NB4 (cell line): ENCODE measurements at regions not wholly inside any gene's neighbourhood (a gene's known extent, or its start where the extent isn't known, plus 50 kb on each side); places are given as distances from the start of the nearest gene placed in this dataset.

Experiments used
- DNase-seq: peaks from one replicate; pipeline ENCODE4 v3.0.0; 2010; ENCODE audit warnings: low read depth
- H3K4me3 ChIP-seq: one replicate; pipeline ENCODE4 v1.5.1; 2011; ENCODE audit warnings: mild to moderate bottlenecking, low read depth, low read length, moderate library complexity
- CTCF ChIP-seq: IDR thresholded peaks from one replicate; pipeline ENCODE4 v1.5.1; 2012; ENCODE audit warnings: low read depth, low read length
- MAX ChIP-seq: IDR thresholded peaks from 2 replicates; pipeline ENCODE4 v1.6.1; 2011; ENCODE audit warnings: low read depth, low read length
- MYC ChIP-seq: IDR thresholded peaks from 2 replicates; pipeline ENCODE4 v1.6.1; 2011; ENCODE audit warnings: low read depth, low read length
- POLR2A ChIP-seq: IDR thresholded peaks from 2 replicates; pipeline ENCODE4 v1.6.1; 2011; ENCODE audit warnings: mild to moderate bottlenecking; ENCODE audit not compliant: insufficient read length; ENCODE audit errors: extremely low read depth

DNA sequence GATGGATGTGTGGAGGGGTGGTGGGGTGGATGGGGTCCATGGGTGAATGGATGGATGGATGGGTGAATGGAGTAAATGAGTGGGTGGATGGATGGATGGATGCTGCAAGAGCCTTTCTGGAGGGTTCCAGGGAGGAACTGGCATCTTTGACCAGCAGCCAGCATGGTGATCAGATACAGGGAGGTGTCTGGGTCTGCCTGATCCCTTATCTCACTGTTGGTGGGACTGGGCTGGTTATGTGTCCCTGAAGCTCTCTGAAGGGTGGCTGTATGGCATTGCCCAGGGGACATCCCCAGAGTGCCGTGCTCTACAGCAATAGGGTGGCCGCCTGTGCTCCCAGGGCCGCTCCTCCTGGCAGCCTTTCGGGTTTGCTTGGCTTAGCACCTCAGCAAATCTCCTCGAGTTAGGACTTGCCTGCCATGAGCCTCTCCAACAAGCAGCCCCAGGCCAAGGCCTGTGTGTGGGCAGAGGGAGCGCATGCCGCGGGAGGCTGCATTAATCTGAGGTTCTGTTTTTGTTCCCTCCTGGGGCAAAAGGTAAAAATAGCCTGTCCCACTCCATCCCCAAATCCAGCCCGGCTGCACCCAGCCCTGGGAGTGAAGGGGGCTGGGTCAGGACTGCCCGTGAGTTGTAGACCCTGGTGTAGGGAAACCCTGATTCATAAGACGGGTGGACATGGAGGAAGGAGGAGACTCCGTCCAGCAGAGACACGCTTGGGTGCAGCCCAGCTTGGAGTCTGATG, 165.4 kb downstream of the SEC14L1 start:
- no peak overlapping the region for H3K4me3 ChIP-seq
- no peak for TF ChIP-seq MYC
- TF ChIP-seq POLR2A, result no peak
- no peak for DNase-seq

GRCh38 chr17:77306790-77307478, 166.2 kb downstream of the SEC14L1 start:
- TF ChIP-seq CTCF, result no peak
- no peak for TF ChIP-seq POLR2A
- TF ChIP-seq MAX, result no peak
- no peak for TF ChIP-seq MYC
- DNase-seq, result no peak
- H3K4me3 ChIP-seq, result no peak overlapping the region

DNA sequence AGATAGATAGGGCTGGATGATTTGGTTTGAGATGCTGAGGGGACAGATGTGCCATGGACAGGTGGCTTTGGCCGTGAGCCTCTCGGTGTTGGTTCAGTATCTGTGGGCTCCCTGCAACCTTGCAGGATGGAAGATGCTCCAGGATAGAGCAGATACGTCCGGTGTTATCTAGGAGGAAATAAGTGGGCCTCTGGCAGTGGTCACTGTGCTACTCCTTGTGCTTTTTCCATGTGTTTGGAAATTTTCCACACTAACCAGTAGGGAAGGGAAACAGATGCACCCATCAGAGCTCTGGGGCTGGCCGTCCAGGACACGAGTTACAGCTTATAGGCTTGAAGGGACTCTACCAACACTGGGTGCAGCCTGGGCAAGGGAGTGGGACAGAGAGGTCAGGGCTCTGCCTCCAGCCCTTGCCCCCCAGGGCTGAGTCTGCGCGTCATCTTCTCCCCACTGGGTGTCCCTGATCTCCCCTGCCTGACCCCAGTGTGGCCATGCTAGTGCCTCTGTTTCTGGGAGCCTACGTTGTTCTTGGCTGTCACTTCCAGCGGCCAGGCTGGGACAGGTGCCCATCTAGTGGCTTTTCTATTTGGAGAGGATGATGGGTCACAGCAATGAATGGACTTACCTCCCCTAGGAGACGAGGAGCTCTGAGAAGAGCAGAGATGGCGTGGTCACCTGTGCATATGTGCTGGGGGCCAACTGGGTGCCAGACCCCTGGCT, 166.9 kb downstream of the SEC14L1 start:
- no peak for TF ChIP-seq CTCF
- DNase-seq, result no peak

DNA sequence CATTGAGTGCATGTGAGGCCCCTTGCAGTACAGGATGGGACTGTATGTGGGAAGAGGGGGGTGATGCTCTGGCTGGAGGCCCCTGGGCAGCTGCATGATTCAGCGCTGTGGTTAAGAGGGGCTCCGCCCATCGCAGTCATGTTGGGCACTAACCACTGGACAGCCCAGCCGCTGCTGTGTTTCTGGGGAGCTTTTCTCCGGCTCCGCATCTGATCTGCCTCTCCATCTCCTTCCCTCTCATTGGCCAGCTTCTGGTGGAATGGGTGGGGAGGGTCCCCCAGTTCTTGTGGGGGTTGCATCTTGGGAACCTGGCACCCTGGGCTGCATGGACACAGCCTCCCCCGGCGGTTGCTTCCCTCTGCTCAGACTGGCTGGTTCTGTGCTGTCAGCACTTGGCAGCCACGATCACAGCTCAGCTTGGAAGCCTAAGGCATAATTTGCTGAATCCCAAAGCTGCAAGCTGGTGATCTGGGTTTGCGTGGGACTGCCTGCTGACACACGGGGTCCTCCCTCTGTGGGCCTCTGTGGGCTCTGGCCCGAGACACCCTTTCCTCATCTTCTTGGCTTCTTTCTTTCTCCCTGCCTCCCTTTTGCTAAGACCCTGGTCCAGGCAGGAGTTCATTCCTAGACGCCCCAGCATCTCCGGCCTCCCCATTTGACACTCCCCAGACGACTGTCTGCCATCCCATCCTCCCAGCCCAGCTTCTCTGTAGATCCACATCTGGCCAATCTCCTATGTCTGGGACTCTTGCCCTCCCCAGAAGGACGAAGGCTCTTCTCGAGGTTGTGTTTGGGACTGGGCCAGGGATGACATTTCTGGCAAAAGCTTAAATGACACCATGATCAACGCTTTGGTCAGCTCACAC, 168.3 kb downstream of the SEC14L1 start:
- no peak overlapping the region for H3K4me3 ChIP-seq
- TF ChIP-seq MYC, result no peak
- peak; percentile 80 for DNase-seq

More for the DNA sequence above, 166.9 kb downstream of the SEC14L1 start:
- H3K4me3 ChIP-seq, result no peak overlapping the region

GRCh38 chr17:77310336-77310735, 169.6 kb downstream of the SEC14L1 start:
- no peak for DNase-seq
- TF ChIP-seq MYC (no peak), CTCF (no peak), MAX (no peak), POLR2A (no peak)
- H3K4me3 ChIP-seq, result no peak overlapping the region

DNA sequence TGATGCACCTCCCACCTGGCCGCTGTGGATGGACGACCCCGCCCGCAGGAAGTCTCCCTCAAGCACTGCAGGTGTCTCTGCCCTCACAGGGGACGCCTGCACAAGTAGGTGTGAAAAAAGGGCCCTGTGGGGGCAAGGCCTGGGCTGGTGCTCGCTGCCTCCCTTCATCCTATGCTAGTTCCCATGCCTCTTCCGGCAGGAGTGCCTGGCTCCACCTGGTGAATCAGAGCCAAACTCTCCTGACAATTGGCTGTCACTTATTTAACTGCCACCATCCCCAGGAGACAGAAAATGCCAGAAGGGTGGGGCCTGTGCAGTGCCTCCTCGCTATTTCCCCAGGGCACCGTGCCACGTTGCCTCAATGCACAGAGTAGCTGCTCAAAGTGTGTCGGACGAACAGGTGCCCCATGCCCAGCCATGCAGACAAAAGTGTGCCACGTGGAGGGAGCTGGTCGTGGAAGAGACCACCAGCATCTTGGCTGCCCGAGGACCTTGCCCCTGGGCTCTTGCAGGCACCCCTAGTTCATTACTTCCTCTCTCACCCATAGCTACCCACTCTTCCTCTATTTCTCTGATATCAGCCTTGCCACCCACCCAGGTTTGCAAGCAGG, 170.7 kb downstream of the SEC14L1 start:
- DNase-seq, result no peak
- TF ChIP-seq MAX, result no peak
- no peak for TF ChIP-seq MYC
- no peak for TF ChIP-seq CTCF
- TF ChIP-seq POLR2A, result no peak
- no peak overlapping the region for H3K4me3 ChIP-seq
